Loucy (cell line): ENCODE measurements at regions not wholly inside any gene's neighbourhood (a gene's known extent, or its start where the extent isn't known, plus 50 kb on each side); places are given as distances from the start of the nearest gene placed in this dataset.

Experiments used
- H2AFZ ChIP-seq: fragments of 200-600 bp; sonication (generic); 2 replicates; pipeline ENCODE4 v1.6.0; 2016; ENCODE audit warnings: antibody characterized with exemption, mild to moderate bottlenecking, low read length, moderate library complexity
- H3F3A ChIP-seq: fragments of 200-600 bp; 2 replicates; pipeline ENCODE4 v1.6.0; 2016; ENCODE audit warnings: antibody characterized with exemption, low read depth, mild to moderate bottlenecking
- H3K27me3 ChIP-seq: fragments of 200-600 bp; sonication (generic); 2 replicates; pipeline ENCODE4 v1.6.1; 2014; ENCODE audit warnings: low read length, mild to moderate bottlenecking; ENCODE audit not compliant: insufficient read depth, poor library complexity, severe bottlenecking
- H3K36me3 ChIP-seq: fragments of 200-600 bp; sonication (generic); 2 replicates; pipeline ENCODE4 v1.6.1; 2016; ENCODE audit warnings: low read length; ENCODE audit not compliant: insufficient read depth
- H3K4me1 ChIP-seq: fragments of 200-600 bp; sonication (generic); 2 replicates; pipeline ENCODE4 v1.5.1; 2014; ENCODE audit warnings: low read length, mild to moderate bottlenecking; ENCODE audit not compliant: insufficient read depth, poor library complexity, severe bottlenecking
- H3K4me2 ChIP-seq: fragments of 200-600 bp; sonication (generic); 2 replicates; pipeline ENCODE4 v1.6.0; 2014; ENCODE audit warnings: antibody characterized with exemption, low read length, low read depth, mild to moderate bottlenecking; ENCODE audit not compliant: poor library complexity, severe bottlenecking
- H3K4me3 ChIP-seq: fragments of 200-600 bp; sonication (generic); 2 replicates; pipeline ENCODE4 v1.5.1; 2014; ENCODE audit warnings: low read length, mild to moderate bottlenecking, mixed read lengths; ENCODE audit not compliant: poor library complexity, severe bottlenecking
- H3K79me2 ChIP-seq: fragments of 200-600 bp; sonication (generic); 2 replicates; pipeline ENCODE4 v1.6.1; 2014; ENCODE audit warnings: low read length; ENCODE audit not compliant: insufficient read depth
- H3K9ac ChIP-seq: fragments of 200-600 bp; sonication (generic); 2 replicates; pipeline ENCODE4 v1.6.0; 2014; ENCODE audit warnings: mild to moderate bottlenecking, low read depth, low read length, moderate library complexity; ENCODE audit not compliant: poor library complexity, severe bottlenecking
- H3K9me2 ChIP-seq: fragments of 200-600 bp; sonication (generic); replicated peaks from 2 replicates; pipeline ENCODE4 v1.6.1; 2016; ENCODE audit warnings: low read depth, low read length, mixed read lengths
- H3K9me3 ChIP-seq: fragments of 200-600 bp; sonication (generic); 2 replicates; pipeline ENCODE4 v1.6.1; 2014; ENCODE audit warnings: mild to moderate bottlenecking, antibody characterized with exemption, low read length, low read depth; ENCODE audit not compliant: insufficient read depth
- H4K20me1 ChIP-seq: fragments of 200-600 bp; sonication (generic); 2 replicates; pipeline ENCODE4 v1.6.0; 2014; ENCODE audit warnings: antibody characterized with exemption, low read length, mild to moderate bottlenecking; ENCODE audit not compliant: insufficient read depth, poor library complexity, severe bottlenecking
- CTCF ChIP-seq: fragments of 200-600 bp; sonication (generic); conservative IDR thresholded peaks from 2 replicates; pipeline ENCODE4 v1.5.1; 2014; ENCODE audit warnings: mild to moderate bottlenecking, antibody characterized with exemption, low read length
- EZH2phosphoT487 ChIP-seq: fragments of 200-600 bp; IDR thresholded peaks from 2 replicates; pipeline ENCODE4 v1.6.1; 2018; ENCODE audit warnings: antibody characterized with exemption, mild to moderate bottlenecking, moderate library complexity, borderline replicate concordance

GRCh38 chr16:61415126-61415525 lies 621.1 kb downstream of the CDH8 start:
- Histone ChIP-seq H3K9me2 (no peaks in the 10 kb centered on the region), H3K36me3 (no peaks in the 10 kb centered on the region), H3K9ac (no peak overlapping the region), H3K79me2 (no peaks in the 10 kb centered on the region), H3K4me1 (no peaks in the 10 kb centered on the region), H3K27me3 (no peaks in the 10 kb centered on the region), H4K20me1 (no peaks in the 10 kb centered on the region), H2AFZ (no peak overlapping the region), H3K4me2 (no peak overlapping the region), H3F3A (no peaks in the 10 kb centered on the region), H3K4me3 (no peak overlapping the region), H3K9me3 (no peaks in the 10 kb centered on the region; the same call in 1 of the 2 replicates)
- TF ChIP-seq EZH2phosphoT487: no peak
- no peak for TF ChIP-seq CTCF

- H3K9me3 ChIP-seq: no peaks in the 10 kb centered on the region; the same call in 1 of the 2 replicates
- H3K36me3 ChIP-seq: no peaks in the 10 kb centered on the region
- no peaks in the 10 kb centered on the region for H3K4me1 ChIP-seq
- no peaks in the 10 kb centered on the region for H4K20me1 ChIP-seq
- H3K27me3 ChIP-seq: no peaks in the 10 kb centered on the region
- no peak overlapping the region for H3K9ac ChIP-seq
- H3K4me3 ChIP-seq: no peak overlapping the region
- TF ChIP-seq EZH2phosphoT487 (no peak), CTCF (no peak)
- H2AFZ ChIP-seq: no peak overlapping the region
- no peaks in the 10 kb centered on the region for H3F3A ChIP-seq
- no peaks in the 10 kb centered on the region for H3K9me2 ChIP-seq
- H3K4me2 ChIP-seq: no peak overlapping the region
- no peaks in the 10 kb centered on the region for H3K79me2 ChIP-seq
Observed at GRCh38 chr16:61413021-61413420, 623.2 kb downstream of the CDH8 start.

GRCh38 chr16:61412562-61412961 lies 623.7 kb downstream of the CDH8 start:
- Histone ChIP-seq H4K20me1 (no peaks in the 10 kb centered on the region), H3K4me1 (no peaks in the 10 kb centered on the region), H3K4me3 (no peak overlapping the region), H2AFZ (no peak overlapping the region), H3K27me3 (no peaks in the 10 kb centered on the region), H3K36me3 (no peaks in the 10 kb centered on the region), H3K9me2 (no peaks in the 10 kb centered on the region), H3K9me3 (no peaks in the 10 kb centered on the region; the same call in 1 of the 2 replicates), H3K4me2 (no peak overlapping the region), H3K79me2 (no peaks in the 10 kb centered on the region), H3K9ac (no peak overlapping the region), H3F3A (no peaks in the 10 kb centered on the region)
- TF ChIP-seq EZH2phosphoT487: no peak
- TF ChIP-seq CTCF: no peak
